GM18517 (cell line): ENCODE measurements at regions not wholly inside any gene's neighbourhood (a gene's known extent, or its start where the extent isn't known, plus 50 kb on each side); places are given as distances from the start of the nearest gene placed in this dataset.

Experiments used
- ATAC-seq: cut with Tn5 transposase; IDR thresholded peaks from one replicate; pipeline ENCODE4 v1.9.1; 2021; ENCODE audit warnings: mild to moderate bottlenecking, moderate library complexity; ENCODE audit not compliant: unreplicated experiment

- no peak for ATAC-seq
Observed at GRCh38 chr3:144197582-144197981, 226.0 kb downstream of the DIPK2A start.

GRCh38 chr3:144200004-144200403 lies 228.4 kb downstream of the DIPK2A start:
- ATAC-seq, result no peak

- ATAC-seq, result no peak
Observed at GRCh38 chr3:144200466-144200865, 228.8 kb downstream of the DIPK2A start.

GRCh38 chr3:144221761-144222160 lies 250.1 kb downstream of the DIPK2A start:
- ATAC-seq, result no peak

- ATAC-seq, result no peak
Observed at GRCh38 chr3:144229330-144229729, 257.7 kb downstream of the DIPK2A start.

GRCh38 chr3:144229953-144230352 lies 258.3 kb downstream of the DIPK2A start:
- no peak for ATAC-seq

- no peak for ATAC-seq
Observed at GRCh38 chr3:144235489-144235888, 263.9 kb downstream of the DIPK2A start.

- ATAC-seq, result no peak
Observed at GRCh38 chr3:144237351-144237750, 265.7 kb downstream of the DIPK2A start.

GRCh38 chr3:144241404-144241803 lies 269.8 kb downstream of the DIPK2A start:
- ATAC-seq, result no peak

- ATAC-seq, result no peak
Observed at GRCh38 chr3:144242747-144243146, 271.1 kb downstream of the DIPK2A start.

- ATAC-seq, result no peak
Observed at GRCh38 chr3:144244662-144245061, 273.0 kb downstream of the DIPK2A start.

- no peak for ATAC-seq
Observed at GRCh38 chr3:144252896-144253295, 281.3 kb downstream of the DIPK2A start.

- ATAC-seq, result no peak
Observed at GRCh38 chr3:144257381-144257780, 285.8 kb downstream of the DIPK2A start.

- no peak for ATAC-seq
Observed at GRCh38 chr3:144259267-144259666, 287.6 kb downstream of the DIPK2A start.

GRCh38 chr3:144263706-144264105 lies 292.1 kb downstream of the DIPK2A start:
- no peak for ATAC-seq

- ATAC-seq, result no peak
Observed at GRCh38 chr3:144264350-144264749, 292.7 kb downstream of the DIPK2A start.

GRCh38 chr3:144264794-144265193 lies 293.2 kb downstream of the DIPK2A start:
- ATAC-seq, result no peak

GRCh38 chr3:144265542-144266100 lies 294.0 kb downstream of the DIPK2A start:
- no peak for ATAC-seq

- no peak for ATAC-seq
Observed at GRCh38 chr3:144270100-144270499, 298.5 kb downstream of the DIPK2A start.

GRCh38 chr3:144272680-144273079 lies 301.1 kb downstream of the DIPK2A start:
- no peak for ATAC-seq

GRCh38 chr3:144273601-144274000 lies 302.0 kb downstream of the DIPK2A start:
- ATAC-seq, result no peak

GRCh38 chr3:144275005-144275404 lies 303.4 kb downstream of the DIPK2A start:
- no peak for ATAC-seq

- no peak for ATAC-seq
Observed at GRCh38 chr3:144282313-144282712, 310.7 kb downstream of the DIPK2A start.
